K562 (cell line): ENCODE measurements at regions not wholly inside any gene's neighbourhood (a gene's known extent, or its start where the extent isn't known, plus 50 kb on each side); places are given as distances from the start of the nearest gene placed in this dataset.

ENCODE experiments used
- CBX2 ChIP-seq: fragments of 200-600 bp; sonication (generic); IDR thresholded peaks from one replicate; pipeline ENCODE4 v1.6.1; 2012; ENCODE audit warnings: mild to moderate bottlenecking, low read length, inconsistent platforms; ENCODE audit not compliant: insufficient read depth, poor library complexity, severe bottlenecking
- MGA ChIP-seq: fragments of 450-650 bp; IDR thresholded peaks from 2 replicates; pipeline ENCODE4 v1.6.1; 2016; ENCODE audit warnings: mild to moderate bottlenecking, moderate library complexity
- MIER1 ChIP-seq: fragments of 450-650 bp; IDR thresholded peaks from 2 replicates; pipeline ENCODE4 v1.6.1; 2016; ENCODE audit warnings: antibody characterized with exemption, mild to moderate bottlenecking, low read depth
- PHF20 ChIP-seq: fragments of 450-650 bp; IDR thresholded peaks from 2 replicates; pipeline ENCODE4 v1.6.1; 2018; ENCODE audit not compliant: partially characterized antibody
- SP2 ChIP-seq: IDR thresholded peaks from 2 replicates; pipeline ENCODE4 v1.6.1; 2011; ENCODE audit warnings: mild to moderate bottlenecking, low read depth, low read length, moderate library complexity; ENCODE audit not compliant: poor library complexity, severe bottlenecking; ENCODE audit errors: extremely low read depth

- TF ChIP-seq MGA (no peak), MIER1 (no peak), CBX2 (no peak), PHF20 (no peak), SP2 (no peak)
These were observed 55.1 kb upstream of the LDAH start (continued) for GRCh38 chr2:20877960-20878359.
